GM12878 (cell line): ENCODE measurements at regions not wholly inside any gene's neighbourhood (a gene's known extent, or its start where the extent isn't known, plus 50 kb on each side); places are given as distances from the start of the nearest gene placed in this dataset.

Experiments
- FOXK2 ChIP-seq: fragments of 450-650 bp; IDR thresholded peaks from 2 replicates; pipeline ENCODE4 v1.6.1; 2017; ENCODE audit warnings: mild to moderate bottlenecking, moderate library complexity
- FOXM1 ChIP-seq: IDR thresholded peaks from 2 replicates; pipeline ENCODE4 v1.6.1; 2012; ENCODE audit warnings: low read depth, mild to moderate bottlenecking, inconsistent platforms, low read length, moderate library complexity
- MEF2B ChIP-seq: fragments of 450-650 bp; IDR thresholded peaks from 2 replicates; pipeline ENCODE4 v1.6.1; 2018; ENCODE audit warnings: mild to moderate bottlenecking, moderate library complexity; ENCODE audit not compliant: partially characterized antibody, poor library complexity, severe bottlenecking
- SREBF2 ChIP-seq: IDR thresholded peaks from 2 replicates; pipeline ENCODE4 v1.6.1; 2012; ENCODE audit warnings: mild to moderate bottlenecking, low read length
- ZBTB33 ChIP-seq: fragments of 450-650 bp; IDR thresholded peaks from 2 replicates; pipeline ENCODE4 v1.6.1; 2017; ENCODE audit warnings: mild to moderate bottlenecking

- TF ChIP-seq FOXK2 (no peak), SREBF2 (no peak), FOXM1 (no peak), MEF2B (no peak), ZBTB33 (no peak)
Measured at GRCh38 chr20:22511943-22512910, 72.1 kb downstream of the FOXA2 start.
